Astrocyte of the cerebellum (primary cell): ENCODE measurements at regions not wholly inside any gene's neighbourhood (a gene's known extent, or its start where the extent isn't known, plus 50 kb on each side); places are given as distances from the start of the nearest gene placed in this dataset.
A peak's percentile ranks its signal among the peaks of the same experiment; 100 is the strongest.

Source experiments
- DNase-seq: peaks from one replicate; pipeline ENCODE4 v3.0.0-alpha.2; 2011; ENCODE audit warnings: low read depth
- H3K4me3 ChIP-seq: 2 replicates; pipeline ENCODE4 v1.5.1; 2011; ENCODE audit warnings: mild to moderate bottlenecking, low read depth, low read length, moderate library complexity
- in situ Hi-C: cut with HindIII; loops from 2 replicates; pipeline ENCODE4 v1.10.0; 2017; ENCODE audit warnings: low sequenced_read_pairs
- TF ChIP-seq, protein P1 (sequence below): IDR thresholded peaks from 2 replicates; pipeline ENCODE4 v1.5.1; 2012; ENCODE audit warnings: low read length, low read depth, moderate library complexity, mild to moderate bottlenecking; ENCODE audit errors: missing control alignments

- peak; percentile 16 for DNase-seq
Measured at GRCh38 chr4:112766422-112766821, 129.5 kb downstream of the LARP7 start.

DNA sequence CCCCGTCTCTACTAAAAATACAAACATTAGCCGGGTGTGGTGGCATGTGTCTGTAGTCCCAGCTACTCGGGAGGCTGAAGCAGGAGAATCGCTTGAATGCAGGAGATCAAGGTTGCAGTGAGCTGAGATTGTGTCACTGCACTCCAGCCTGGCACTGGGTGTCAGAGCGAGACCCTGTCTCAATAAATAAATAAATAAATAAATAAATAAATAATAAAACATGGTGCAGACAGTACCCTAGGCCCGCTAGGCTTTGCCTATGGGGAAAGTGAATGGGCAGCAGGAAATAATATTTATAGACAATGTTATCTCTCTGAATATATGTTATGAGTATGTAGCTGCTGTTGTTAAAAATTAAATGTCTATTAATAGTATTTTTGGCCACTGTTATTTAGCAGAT is 130.4 kb downstream of the LARP7 start:
- in situ Hi-C loops: no loop called here
- no peak for DNase-seq
- H3K4me3 ChIP-seq: no peak overlapping the region
- TF ChIP-seq, protein P1, sequence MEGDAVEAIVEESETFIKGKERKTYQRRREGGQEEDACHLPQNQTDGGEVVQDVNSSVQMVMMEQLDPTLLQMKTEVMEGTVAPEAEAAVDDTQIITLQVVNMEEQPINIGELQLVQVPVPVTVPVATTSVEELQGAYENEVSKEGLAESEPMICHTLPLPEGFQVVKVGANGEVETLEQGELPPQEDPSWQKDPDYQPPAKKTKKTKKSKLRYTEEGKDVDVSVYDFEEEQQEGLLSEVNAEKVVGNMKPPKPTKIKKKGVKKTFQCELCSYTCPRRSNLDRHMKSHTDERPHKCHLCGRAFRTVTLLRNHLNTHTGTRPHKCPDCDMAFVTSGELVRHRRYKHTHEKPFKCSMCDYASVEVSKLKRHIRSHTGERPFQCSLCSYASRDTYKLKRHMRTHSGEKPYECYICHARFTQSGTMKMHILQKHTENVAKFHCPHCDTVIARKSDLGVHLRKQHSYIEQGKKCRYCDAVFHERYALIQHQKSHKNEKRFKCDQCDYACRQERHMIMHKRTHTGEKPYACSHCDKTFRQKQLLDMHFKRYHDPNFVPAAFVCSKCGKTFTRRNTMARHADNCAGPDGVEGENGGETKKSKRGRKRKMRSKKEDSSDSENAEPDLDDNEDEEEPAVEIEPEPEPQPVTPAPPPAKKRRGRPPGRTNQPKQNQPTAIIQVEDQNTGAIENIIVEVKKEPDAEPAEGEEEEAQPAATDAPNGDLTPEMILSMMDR: no peak

More at GRCh38 chr4:112766422-112766821, 129.5 kb downstream of the LARP7 start:
- in situ Hi-C loops: no loop called here
- no peak overlapping the region for H3K4me3 ChIP-seq
- TF ChIP-seq, protein P1: peak; percentile 66

DNA sequence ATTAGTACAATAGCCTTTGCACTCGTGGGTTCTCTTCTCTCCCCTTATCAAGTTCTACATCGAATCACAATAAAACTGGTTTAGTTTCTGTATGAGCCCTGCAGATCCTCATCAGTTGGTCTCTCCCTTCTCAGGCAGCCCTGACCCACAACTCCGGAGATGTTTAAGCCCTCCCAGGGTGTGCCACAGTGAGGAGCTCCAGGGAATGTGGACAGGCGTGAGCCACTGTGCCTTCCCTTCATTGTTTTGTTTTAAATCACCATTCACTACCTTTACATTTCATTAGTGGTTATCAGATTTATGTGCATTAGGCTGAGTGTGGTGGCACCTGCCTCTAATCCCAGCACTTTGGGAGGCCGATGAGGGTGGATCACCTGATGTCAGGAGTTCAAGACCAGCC is 133.2 kb downstream of the LARP7 start:
- DNase-seq: no peak
- TF ChIP-seq, protein P1: no peak
- H3K4me3 ChIP-seq: no peak overlapping the region
- in situ Hi-C loops: no loop called here

- TF ChIP-seq, protein P1: no peak
- H3K4me3 ChIP-seq: no peak overlapping the region
Measured at GRCh38 chr4:112775801-112776200, 138.9 kb downstream of the LARP7 start.

DNA sequence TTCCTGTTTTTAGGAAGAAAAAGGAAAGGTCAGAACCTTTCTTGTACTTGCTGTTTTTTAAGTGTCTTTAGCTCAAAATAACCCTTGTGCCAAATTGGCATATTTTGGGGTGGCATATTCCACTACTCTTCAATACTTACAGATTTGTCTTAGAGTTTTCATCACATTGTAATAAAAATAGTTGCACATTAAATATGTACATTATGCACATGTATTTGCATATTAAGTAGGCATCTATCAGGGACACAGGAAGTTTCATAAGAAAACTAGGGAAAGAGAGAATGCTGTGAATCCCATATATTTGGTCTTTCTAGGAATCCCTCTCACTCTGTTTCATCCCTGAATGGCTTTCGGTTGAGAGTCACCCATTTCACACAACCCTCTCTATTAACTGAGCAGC is 139.6 kb downstream of the LARP7 start:
- in situ Hi-C loops: no loop called here
- TF ChIP-seq, protein P1: no peak
- H3K4me3 ChIP-seq: no peak overlapping the region
- DNase-seq: no peak

More at GRCh38 chr4:112775801-112776200, 138.9 kb downstream of the LARP7 start:
- no peak for DNase-seq
- in situ Hi-C loops: no loop called here

DNA sequence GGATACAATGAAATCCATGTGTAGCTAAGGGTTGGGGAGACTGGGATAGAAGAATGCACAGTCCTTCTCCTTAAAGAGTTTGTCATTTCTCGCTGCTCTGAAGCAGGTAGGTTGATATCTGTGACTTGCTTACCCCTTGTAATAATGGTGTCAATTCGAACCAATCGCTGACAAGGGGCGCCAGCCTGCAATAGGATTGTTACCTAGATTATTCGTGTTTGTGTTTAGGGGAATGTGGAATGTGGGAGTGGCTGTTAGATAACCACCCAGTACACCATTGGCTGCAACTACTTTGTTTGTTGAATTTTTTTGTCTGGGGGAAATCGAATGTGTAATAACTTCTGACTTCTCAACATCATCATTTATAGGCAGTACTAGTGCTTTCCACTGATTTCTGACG is 141.6 kb downstream of the LARP7 start:
- in situ Hi-C loops: no loop called here
- no peak overlapping the region for H3K4me3 ChIP-seq
- TF ChIP-seq, protein P1: no peak
- DNase-seq: no peak

GRCh38 chr4:112793033-112793432 is 156.1 kb downstream of the LARP7 start:
- H3K4me3 ChIP-seq: no peak overlapping the region
- no peak for DNase-seq
- TF ChIP-seq, protein P1: no peak
- in situ Hi-C loops: no loop called here
